ENCODE measurements at regions not wholly inside any gene's neighbourhood (a gene's known extent, or its start where the extent isn't known, plus 50 kb on each side); places are given as distances from the start of the nearest gene placed in this dataset.

GRCh38 chr20:43863821-43864544 lies 50.7 kb upstream of the TOX2 start:
- no peaks in the 10 kb centered on the region for H3K36me3 ChIP-seq (ENCODE audit: insufficient read depth, low read length)
- TF ChIP-seq EZH2 (IDR thresholded peaks at IDR 0.05) (no peak), POLR2AphosphoS5 (IDR thresholded peaks at IDR 0.05; ENCODE audit: borderline replicate concordance, low read depth, low read length) (no peak), FOXP2 (optimal IDR thresholded peaks at IDR 0.05; ENCODE audit: control extremely low read depth, extremely low read length, insufficient read depth) (no peak)
- H3K27ac ChIP-seq = peak overlapping the region; percentile 37
- H3K9ac ChIP-seq (ENCODE audit: insufficient read length) = no peak overlapping the region
- H3K4me3 ChIP-seq = no peak overlapping the region
- no peak for DNase-seq (ENCODE audit: low read depth, low spot score)
- no peaks in the 10 kb centered on the region for H3K9me3 ChIP-seq (ENCODE audit: low read depth, low read length)

- TF ChIP-seq FOXP2 (optimal IDR thresholded peaks at IDR 0.05; ENCODE audit: control extremely low read depth, extremely low read length, insufficient read depth) = no peak
- no peak for TF ChIP-seq POLR2AphosphoS5 (IDR thresholded peaks at IDR 0.05; ENCODE audit: borderline replicate concordance, low read depth, low read length)
- TF ChIP-seq EZH2 (IDR thresholded peaks at IDR 0.05) = no peak
- peak overlapping the region; percentile 37; the same call in 1 of the 2 replicates for H3K27ac ChIP-seq
- no peak overlapping the region for H3K4me3 ChIP-seq
- H3K9ac ChIP-seq (ENCODE audit: insufficient read length) = no peak overlapping the region
- no peaks in the 10 kb centered on the region for H3K9me3 ChIP-seq (ENCODE audit: low read depth, low read length)
- H3K36me3 ChIP-seq (ENCODE audit: insufficient read depth, low read length) = no peaks in the 10 kb centered on the region
- DNase-seq (ENCODE audit: low read depth, low spot score) = no peak
Observed at GRCh38 chr20:43863330-43863729, 51.3 kb upstream of the TOX2 start.

GRCh38 chr20:43862438-43862837 lies 52.2 kb upstream of the TOX2 start:
- Histone ChIP-seq H3K9ac (ENCODE audit: insufficient read length) (no peak overlapping the region), H3K36me3 (ENCODE audit: insufficient read depth, low read length) (no peaks in the 10 kb centered on the region), H3K4me3 (no peak overlapping the region), H3K27ac (peak overlapping the region; percentile 51; the same call in 1 of the 2 replicates), H3K9me3 (ENCODE audit: low read depth, low read length) (no peaks in the 10 kb centered on the region)
- no peak for TF ChIP-seq FOXP2 (optimal IDR thresholded peaks at IDR 0.05; ENCODE audit: control extremely low read depth, extremely low read length, insufficient read depth)
- TF ChIP-seq POLR2AphosphoS5 (IDR thresholded peaks at IDR 0.05; ENCODE audit: borderline replicate concordance, low read depth, low read length) = no peak
- TF ChIP-seq EZH2 (IDR thresholded peaks at IDR 0.05) = no peak
- DNase-seq (ENCODE audit: low read depth, low spot score) = no peak

- no peak overlapping the region for H3K4me3 ChIP-seq
- no peaks in the 10 kb centered on the region for H3K9me3 ChIP-seq (ENCODE audit: low read depth, low read length)
- H3K9ac ChIP-seq (ENCODE audit: insufficient read length) = no peak overlapping the region
- H3K36me3 ChIP-seq (ENCODE audit: insufficient read depth, low read length) = no peaks in the 10 kb centered on the region
- no peak overlapping the region for H3K27ac ChIP-seq
- TF ChIP-seq POLR2AphosphoS5 (IDR thresholded peaks at IDR 0.05; ENCODE audit: borderline replicate concordance, low read depth, low read length) (no peak), FOXP2 (optimal IDR thresholded peaks at IDR 0.05; ENCODE audit: control extremely low read depth, extremely low read length, insufficient read depth) (no peak)
- no peak for DNase-seq (ENCODE audit: low read depth, low spot score)
Observed at GRCh38 chr20:43859994-43860393, 54.7 kb upstream of the TOX2 start.

- Histone ChIP-seq H3K27ac (no peak overlapping the region), H3K36me3 (ENCODE audit: insufficient read depth, low read length) (no peaks in the 10 kb centered on the region), H3K9me3 (ENCODE audit: low read depth, low read length) (no peaks in the 10 kb centered on the region), H3K4me3 (no peak overlapping the region), H3K9ac (ENCODE audit: insufficient read length) (no peak overlapping the region)
- DNase-seq (ENCODE audit: low read depth, low spot score) = no peak
- TF ChIP-seq POLR2AphosphoS5 (IDR thresholded peaks at IDR 0.05; ENCODE audit: borderline replicate concordance, low read depth, low read length) (no peak), FOXP2 (optimal IDR thresholded peaks at IDR 0.05; ENCODE audit: control extremely low read depth, extremely low read length, insufficient read depth) (no peak)
Observed at GRCh38 chr20:43857932-43858331, 56.7 kb upstream of the TOX2 start.

DNA sequence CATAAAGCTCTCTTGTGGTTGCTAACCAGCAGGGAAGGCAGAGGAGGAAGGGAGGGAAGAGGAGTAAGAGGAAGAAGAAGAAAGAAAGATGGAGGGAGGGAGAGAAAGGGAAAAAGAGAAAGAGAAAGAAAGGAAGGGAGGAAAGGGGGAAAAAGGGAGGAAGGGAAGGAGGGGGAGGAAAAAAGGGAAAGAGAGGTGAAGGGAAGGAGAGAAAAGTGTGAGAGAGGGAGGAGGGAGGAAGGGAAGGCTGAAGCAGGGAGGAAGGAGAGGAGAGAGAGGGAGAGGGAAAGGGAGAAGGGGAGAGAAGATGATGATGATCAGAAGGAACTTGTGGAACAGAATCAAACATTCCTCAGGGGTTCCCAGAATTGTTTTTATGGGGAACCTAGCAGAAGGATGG lies 57.5 kb upstream of the TOX2 start:
- no peaks in the 10 kb centered on the region for H3K36me3 ChIP-seq (ENCODE audit: insufficient read depth, low read length)
- H3K4me3 ChIP-seq = no peak overlapping the region
- no peaks in the 10 kb centered on the region for H3K9me3 ChIP-seq (ENCODE audit: low read depth, low read length)
- no peak overlapping the region for H3K27ac ChIP-seq
- no peak for TF ChIP-seq POLR2AphosphoS5 (IDR thresholded peaks at IDR 0.05; ENCODE audit: borderline replicate concordance, low read depth, low read length)
- TF ChIP-seq FOXP2 (optimal IDR thresholded peaks at IDR 0.05; ENCODE audit: control extremely low read depth, extremely low read length, insufficient read depth) = no peak
- TF ChIP-seq EZH2 (IDR thresholded peaks at IDR 0.05) = no peak
- DNase-seq (ENCODE audit: low read depth, low spot score) = no peak
- H3K9ac ChIP-seq (ENCODE audit: insufficient read length) = no peak overlapping the region

GRCh38 chr20:43855803-43856202 lies 58.8 kb upstream of the TOX2 start:
- H3K9ac ChIP-seq (ENCODE audit: insufficient read length) = no peak overlapping the region
- H3K36me3 ChIP-seq (ENCODE audit: insufficient read depth, low read length) = no peaks in the 10 kb centered on the region
- TF ChIP-seq EZH2 (IDR thresholded peaks at IDR 0.05) (no peak), FOXP2 (optimal IDR thresholded peaks at IDR 0.05; ENCODE audit: control extremely low read depth, extremely low read length, insufficient read depth) (no peak), POLR2AphosphoS5 (IDR thresholded peaks at IDR 0.05; ENCODE audit: borderline replicate concordance, low read depth, low read length) (no peak)
- no peaks in the 10 kb centered on the region for H3K9me3 ChIP-seq (ENCODE audit: low read depth, low read length)
- H3K4me3 ChIP-seq = no peak overlapping the region
- no peak for DNase-seq (ENCODE audit: low read depth, low spot score)
- H3K27ac ChIP-seq = no peak overlapping the region

- H3K9me3 ChIP-seq (ENCODE audit: low read depth, low read length) = no peaks in the 10 kb centered on the region
- no peak overlapping the region for H3K4me3 ChIP-seq
- no peak overlapping the region for H3K27ac ChIP-seq
- TF ChIP-seq EZH2 (IDR thresholded peaks at IDR 0.05) = no peak
- no peak for TF ChIP-seq POLR2AphosphoS5 (IDR thresholded peaks at IDR 0.05; ENCODE audit: borderline replicate concordance, low read depth, low read length)
- no peak for TF ChIP-seq FOXP2 (optimal IDR thresholded peaks at IDR 0.05; ENCODE audit: control extremely low read depth, extremely low read length, insufficient read depth)
- no peak for DNase-seq (ENCODE audit: low read depth, low spot score)
- no peak overlapping the region for H3K9ac ChIP-seq (ENCODE audit: insufficient read length)
- H3K36me3 ChIP-seq (ENCODE audit: insufficient read depth, low read length) = no peaks in the 10 kb centered on the region
Observed at GRCh38 chr20:43853918-43854317, 60.7 kb upstream of the TOX2 start.

Data from SK-N-MC (cell line).